Astrocyte (in vitro differentiated cells and primary cell): ENCODE measurements at regions not wholly inside any gene's neighbourhood (a gene's known extent, or its start where the extent isn't known, plus 50 kb on each side); places are given as distances from the start of the nearest gene placed in this dataset.

ENCODE experiments used
- DNase-seq: peaks from one replicate; pipeline ENCODE4 v3.0.0-alpha.2; 2010; ENCODE audit warnings: low read depth
- FAIRE-seq: peaks from 2 replicates; lab custom pipeline; 2011; peaks lifted over from hg19 to GRCh38; lab: Jason Lieb, UNC
- H2AFZ ChIP-seq: 2 replicates; pipeline ENCODE4 v1.6.0; 2012; ENCODE audit warnings: low read depth, low read length, inconsistent platforms
- H3K27ac ChIP-seq: 2 replicates; pipeline ENCODE4 v1.5.1; 2011; ENCODE audit warnings: low read depth, low read length, inconsistent platforms
- H3K27me3 ChIP-seq: 2 replicates; pipeline ENCODE4 v1.6.0; 2011; ENCODE audit warnings: low read length, inconsistent platforms; ENCODE audit not compliant: insufficient read depth
- H3K36me3 ChIP-seq: 2 replicates; pipeline ENCODE4 v1.5.1; 2011; ENCODE audit warnings: low read length, inconsistent platforms; ENCODE audit not compliant: insufficient read depth
- H3K4me1 ChIP-seq: 2 replicates; pipeline ENCODE4 v1.5.1; 2011; ENCODE audit warnings: low read length, inconsistent platforms; ENCODE audit not compliant: insufficient read depth
- H3K4me2 ChIP-seq: 2 replicates; pipeline ENCODE4 v1.6.0; 2012; ENCODE audit warnings: low read length, inconsistent platforms
- H3K4me3 ChIP-seq: 2 replicates; pipeline ENCODE4 v1.5.1; 2011; ENCODE audit warnings: low read depth, mild to moderate bottlenecking, low read length, inconsistent platforms; ENCODE audit not compliant: insufficient read depth
- H3K79me2 ChIP-seq: 2 replicates; pipeline ENCODE4 v1.6.0; 2012; ENCODE audit warnings: mild to moderate bottlenecking, low read length, inconsistent platforms; ENCODE audit not compliant: insufficient read depth
- H3K9ac ChIP-seq: 2 replicates; pipeline ENCODE4 v1.6.0; 2012; ENCODE audit warnings: mild to moderate bottlenecking, low read length, inconsistent platforms
- H3K9me3 ChIP-seq: 2 replicates; pipeline ENCODE4 v1.5.1; 2012; ENCODE audit warnings: low read depth, mild to moderate bottlenecking, low read length, inconsistent platforms; ENCODE audit not compliant: insufficient read depth
- H4K20me1 ChIP-seq: 2 replicates; pipeline ENCODE4 v1.6.0; 2012; ENCODE audit warnings: low read length, inconsistent platforms; ENCODE audit not compliant: insufficient read depth
- H3K27ac Mint-ChIP-seq: one replicate; pipeline ENCODE4 v1.8.0; 2021; ENCODE audit warnings: mild to moderate bottlenecking, mixed read lengths; ENCODE audit not compliant: unreplicated experiment
- H3K27me3 Mint-ChIP-seq: one replicate; pipeline ENCODE4 v1.8.0; 2021; ENCODE audit warnings: low read depth, mixed read lengths; ENCODE audit not compliant: unreplicated experiment
- H3K36me3 Mint-ChIP-seq: one replicate; pipeline ENCODE4 v1.8.0; 2021; ENCODE audit warnings: low read depth, mixed read lengths; ENCODE audit not compliant: unreplicated experiment
- H3K4me1 Mint-ChIP-seq: one replicate; pipeline ENCODE4 v1.8.0; 2021; ENCODE audit warnings: low read depth, mixed read lengths; ENCODE audit not compliant: unreplicated experiment
- H3K4me3 Mint-ChIP-seq: one replicate; pipeline ENCODE4 v1.8.0; 2021; ENCODE audit warnings: mild to moderate bottlenecking, moderate library complexity, mixed read lengths; ENCODE audit not compliant: unreplicated experiment
- H3K9me3 Mint-ChIP-seq: one replicate; pipeline ENCODE4 v1.8.0; 2021; ENCODE audit warnings: mild to moderate bottlenecking, mixed read lengths; ENCODE audit not compliant: unreplicated experiment
- EZH2 ChIP-seq: IDR thresholded peaks from 2 replicates; pipeline ENCODE4 v1.6.1; 2012; ENCODE audit warnings: mild to moderate bottlenecking, low read length, inconsistent platforms; ENCODE audit not compliant: insufficient read depth
- TF ChIP-seq, protein P1 (sequence below): IDR thresholded peaks from 2 replicates; pipeline ENCODE4 v1.5.1; 2011; ENCODE audit warnings: low read depth, mild to moderate bottlenecking, inconsistent platforms, low read length, moderate library complexity; ENCODE audit not compliant: insufficient read depth

DNA sequence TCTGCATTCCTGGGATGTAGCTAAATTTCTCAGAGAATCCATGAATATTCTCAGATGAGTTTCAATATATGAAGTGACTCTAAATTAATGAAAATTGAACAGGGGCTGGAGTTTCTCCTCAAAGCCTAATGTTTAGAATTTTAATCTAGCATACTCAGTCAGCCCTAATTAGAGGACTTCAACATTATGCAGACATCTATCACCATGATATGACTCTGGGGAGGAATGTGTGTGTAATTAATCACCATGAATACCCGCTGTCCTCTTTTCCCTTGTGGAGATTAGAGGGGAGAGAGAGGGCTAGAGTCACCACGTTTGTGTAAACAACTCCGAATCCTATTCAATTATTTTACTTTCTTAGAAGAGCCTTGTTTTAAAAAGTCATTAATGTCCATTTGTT is 698.6 kb upstream of the MDGA2 start:
- Mint-ChIP-seq H3K27ac (no peak overlapping the region), H3K36me3 (no peaks in the 10 kb centered on the region), H3K27me3 (no peaks in the 10 kb centered on the region), H3K4me1 (no peaks in the 10 kb centered on the region), H3K9me3 (peaks cover 3% of the 10 kb centered on the region), H3K4me3 (no peak overlapping the region)
- H3K9me3 ChIP-seq: no peaks in the 10 kb centered on the region
- H3K4me1 ChIP-seq: no peaks in the 10 kb centered on the region
- TF ChIP-seq EZH2: no peak
- TF ChIP-seq, protein P1, sequence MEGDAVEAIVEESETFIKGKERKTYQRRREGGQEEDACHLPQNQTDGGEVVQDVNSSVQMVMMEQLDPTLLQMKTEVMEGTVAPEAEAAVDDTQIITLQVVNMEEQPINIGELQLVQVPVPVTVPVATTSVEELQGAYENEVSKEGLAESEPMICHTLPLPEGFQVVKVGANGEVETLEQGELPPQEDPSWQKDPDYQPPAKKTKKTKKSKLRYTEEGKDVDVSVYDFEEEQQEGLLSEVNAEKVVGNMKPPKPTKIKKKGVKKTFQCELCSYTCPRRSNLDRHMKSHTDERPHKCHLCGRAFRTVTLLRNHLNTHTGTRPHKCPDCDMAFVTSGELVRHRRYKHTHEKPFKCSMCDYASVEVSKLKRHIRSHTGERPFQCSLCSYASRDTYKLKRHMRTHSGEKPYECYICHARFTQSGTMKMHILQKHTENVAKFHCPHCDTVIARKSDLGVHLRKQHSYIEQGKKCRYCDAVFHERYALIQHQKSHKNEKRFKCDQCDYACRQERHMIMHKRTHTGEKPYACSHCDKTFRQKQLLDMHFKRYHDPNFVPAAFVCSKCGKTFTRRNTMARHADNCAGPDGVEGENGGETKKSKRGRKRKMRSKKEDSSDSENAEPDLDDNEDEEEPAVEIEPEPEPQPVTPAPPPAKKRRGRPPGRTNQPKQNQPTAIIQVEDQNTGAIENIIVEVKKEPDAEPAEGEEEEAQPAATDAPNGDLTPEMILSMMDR: no peak
- no peaks in the 10 kb centered on the region for H4K20me1 ChIP-seq
- no peak overlapping the region for H3K4me3 ChIP-seq
- DNase-seq (peak; percentile 20), FAIRE-seq (no peak)
- H3K27me3 ChIP-seq: no peaks in the 10 kb centered on the region
- no peaks in the 10 kb centered on the region for H3K79me2 ChIP-seq
- H3K36me3 ChIP-seq: no peaks in the 10 kb centered on the region
- H2AFZ ChIP-seq: no peak overlapping the region
- no peak overlapping the region for H3K4me2 ChIP-seq
- H3K9ac ChIP-seq: no peak overlapping the region
- no peak overlapping the region for H3K27ac ChIP-seq

DNA sequence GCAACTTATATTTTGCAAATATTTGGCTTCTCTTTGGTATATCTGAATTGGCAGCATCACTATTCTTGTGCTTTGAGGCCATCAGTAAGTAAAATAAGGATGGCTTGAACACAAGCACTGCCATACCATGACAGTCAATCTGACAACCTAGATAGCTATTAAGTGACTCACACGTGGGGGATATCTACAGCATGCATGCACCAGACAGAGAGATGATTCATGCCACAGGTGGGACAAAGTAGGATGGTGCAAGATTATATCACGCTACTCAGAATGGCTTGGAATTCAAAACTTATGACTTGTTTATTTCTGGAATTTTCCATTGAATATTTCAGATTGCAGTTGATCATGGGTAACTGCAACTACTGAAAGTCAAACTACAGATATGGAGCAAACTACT is 675.6 kb upstream of the MDGA2 start:
- TF ChIP-seq EZH2: no peak
- TF ChIP-seq, protein P1: no peak
- Mint-ChIP-seq H3K36me3 (no peaks in the 10 kb centered on the region), H3K4me1 (peaks cover 24% of the 10 kb centered on the region), H3K9me3 (no peaks in the 10 kb centered on the region), H3K27ac (peak overlapping the region; percentile 93), H3K27me3 (no peaks in the 10 kb centered on the region), H3K4me3 (no peak overlapping the region)
- Histone ChIP-seq H3K4me2 (no peak overlapping the region), H2AFZ (no peak overlapping the region), H3K27ac (no peak overlapping the region), H3K9me3 (no peaks in the 10 kb centered on the region), H3K36me3 (no peaks in the 10 kb centered on the region), H3K79me2 (no peaks in the 10 kb centered on the region), H4K20me1 (no peaks in the 10 kb centered on the region), H3K9ac (no peak overlapping the region), H3K4me1 (no peaks in the 10 kb centered on the region), H3K4me3 (no peak overlapping the region), H3K27me3 (no peaks in the 10 kb centered on the region)
- FAIRE-seq: no peak
- DNase-seq: peak; percentile 66

DNA sequence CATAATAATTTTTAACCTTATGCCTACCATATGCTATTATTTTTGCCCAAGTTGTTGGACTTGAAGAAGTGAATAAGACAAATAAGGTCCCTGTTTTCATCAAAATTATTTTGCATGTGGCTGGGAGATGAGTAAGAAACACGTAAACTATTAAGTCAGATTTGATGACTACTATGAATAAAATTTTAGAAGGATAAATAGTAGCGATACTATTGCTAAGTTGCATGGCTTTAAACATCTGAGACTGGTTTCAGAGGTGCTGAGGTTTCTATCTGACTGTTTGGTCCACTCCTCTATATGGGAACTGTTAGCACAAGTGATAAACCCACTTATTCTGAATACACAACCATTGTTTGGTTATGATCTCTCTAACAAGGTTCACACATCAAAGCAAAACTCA is 674.3 kb upstream of the MDGA2 start:
- FAIRE-seq (no peak), DNase-seq (peak; percentile 4)
- H3K4me2 ChIP-seq: no peak overlapping the region
- no peak overlapping the region for H2AFZ ChIP-seq
- no peak for TF ChIP-seq EZH2
- TF ChIP-seq, protein P1: no peak
- H3K27me3 Mint-ChIP-seq: no peaks in the 10 kb centered on the region
- H3K4me1 Mint-ChIP-seq: peaks cover 23% of the 10 kb centered on the region
- no peaks in the 10 kb centered on the region for H3K9me3 Mint-ChIP-seq
- H3K27ac Mint-ChIP-seq: no peak overlapping the region
- no peaks in the 10 kb centered on the region for H3K9me3 ChIP-seq
- H3K79me2 ChIP-seq: no peaks in the 10 kb centered on the region
- H3K4me3 ChIP-seq: no peak overlapping the region
- H3K4me1 ChIP-seq: no peaks in the 10 kb centered on the region
- no peaks in the 10 kb centered on the region for H4K20me1 ChIP-seq
- H3K36me3 Mint-ChIP-seq: no peaks in the 10 kb centered on the region
- no peak overlapping the region for H3K27ac ChIP-seq
- H3K36me3 ChIP-seq: no peaks in the 10 kb centered on the region
- no peaks in the 10 kb centered on the region for H3K27me3 ChIP-seq
- no peak overlapping the region for H3K4me3 Mint-ChIP-seq
- H3K9ac ChIP-seq: no peak overlapping the region
